AG04449 (cell line): ENCODE measurements at regions not wholly inside any gene's neighbourhood (a gene's known extent, or its start where the extent isn't known, plus 50 kb on each side); places are given as distances from the start of the nearest gene placed in this dataset.
"Not testable (repeated sequence)": the region's sequence is repeated elsewhere in the genome, so short reads cannot be mapped to it uniquely, and the experiment has no call there.

ENCODE experiments used
- CTCF ChIA-PET: fragments of 350-600 bp; formaldehyde crosslinking; extraction: SDS; loops from one replicate; lab custom pipeline; 2021; ENCODE audit warnings: antibody characterized with exemption; lab: Yijun Ruan, JAX
- POLR2A ChIA-PET: fragments of 400-600, 350-600 bp; formaldehyde crosslinking; extraction: SDS; loops from one replicate; lab custom pipeline; 2020; ENCODE audit warnings: antibody characterized with exemption, inconsistent platforms; lab: Yijun Ruan, JAX
- DNase-seq: peaks from one replicate; pipeline ENCODE4 v3.0.0-alpha.2; 2010; ENCODE audit warnings: low read depth, low spot score
- H3K4me3 ChIP-seq: 2 replicates; pipeline ENCODE4 v1.5.1; 2011; ENCODE audit warnings: low read depth, mild to moderate bottlenecking, control low read depth, low read length
- CTCF ChIP-seq: IDR thresholded peaks from one replicate; pipeline ENCODE4 v1.5.1; 2011; ENCODE audit warnings: mild to moderate bottlenecking, moderate library complexity, low read length, control low read depth, inconsistent platforms; ENCODE audit not compliant: insufficient read depth; ENCODE audit errors: missing control alignments

DNA sequence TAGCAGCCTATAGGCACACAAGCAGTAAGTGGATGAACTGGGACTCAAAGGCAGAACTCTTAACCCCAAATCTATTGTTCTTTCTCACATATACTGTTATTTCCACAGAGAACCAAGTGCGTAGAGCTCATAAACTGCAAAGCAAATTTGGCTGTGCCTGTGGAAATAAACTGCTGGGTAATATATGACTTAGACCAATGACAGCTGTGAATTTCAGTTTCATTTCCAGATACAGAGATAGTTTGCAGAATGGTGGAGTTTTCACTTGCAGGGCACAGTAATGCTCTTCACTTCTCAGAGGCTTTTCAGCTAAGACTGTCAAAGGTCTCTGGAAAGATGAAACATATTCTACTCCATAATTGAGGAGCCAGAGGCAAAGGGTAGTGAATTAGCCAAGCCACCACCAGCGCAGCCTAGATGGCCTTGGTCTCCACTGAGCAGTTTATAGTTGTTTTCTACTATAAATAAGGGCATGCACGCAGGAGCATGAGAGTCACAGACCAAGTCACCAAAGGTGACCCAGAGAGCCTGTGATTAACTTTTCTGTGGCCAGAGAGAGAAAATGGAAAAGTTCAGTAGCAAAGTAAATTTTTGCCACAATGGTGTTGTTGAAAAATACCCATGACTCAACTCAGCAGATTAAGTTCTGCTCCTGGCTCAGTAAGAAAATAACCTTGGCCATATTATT is 180.7 kb upstream of the GRM7 start:
- DNase-seq = no peak
- H3K4me3 ChIP-seq = no peak overlapping the region
- CTCF ChIA-PET = no interaction called here
- TF ChIP-seq CTCF = no peak
- POLR2A ChIA-PET = no interaction called here

DNA sequence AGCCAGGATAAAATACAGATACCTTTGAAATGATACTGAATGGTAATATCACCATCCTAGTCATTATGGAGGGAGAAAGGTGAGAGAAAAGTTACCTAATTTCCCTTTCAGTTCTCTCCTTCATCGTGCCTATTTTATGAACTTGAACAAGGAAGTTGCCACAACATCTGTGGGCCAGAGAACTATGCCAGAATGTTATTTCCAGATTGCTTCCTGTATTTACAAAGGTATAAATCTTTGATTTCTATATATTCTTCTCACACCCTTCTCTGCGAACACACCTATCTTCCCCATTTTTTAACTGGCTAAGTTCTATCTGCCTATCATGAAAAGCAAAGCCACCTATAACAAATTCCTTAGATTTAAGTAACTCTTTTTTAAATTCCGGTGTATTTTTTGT is 163.6 kb upstream of the GRM7 start:
- no peak overlapping the region for H3K4me3 ChIP-seq
- ChIA-PET CTCF (no interaction called here), POLR2A (no interaction called here)
- no peak for DNase-seq
- TF ChIP-seq CTCF = no peak

DNA sequence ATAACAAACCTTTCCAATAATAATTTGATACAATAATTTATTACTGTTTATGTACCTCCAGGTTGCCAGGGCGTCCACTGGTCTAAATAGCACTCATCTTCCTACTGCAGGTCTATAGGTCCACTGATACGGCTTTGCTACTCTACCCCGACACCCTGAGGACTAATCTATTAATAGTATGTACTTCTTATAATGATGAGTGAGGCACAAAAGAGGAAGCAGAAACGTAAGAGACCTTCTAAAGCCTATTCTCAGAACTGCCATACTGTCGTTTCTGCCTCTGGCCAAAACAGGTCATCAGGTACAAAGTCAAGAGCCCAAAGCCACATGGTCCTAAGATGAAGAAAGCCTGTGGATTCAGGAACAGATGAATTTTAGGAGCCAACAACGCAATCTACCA is 163.2 kb upstream of the GRM7 start:
- DNase-seq = no peak
- ChIA-PET POLR2A (no interaction called here), CTCF (no interaction called here)
- no peak for TF ChIP-seq CTCF
- H3K4me3 ChIP-seq = no peak overlapping the region

GRCh38 chr3:6704817-6705216 is 156.1 kb upstream of the GRM7 start:
- H3K4me3 ChIP-seq, DNase-seq, POLR2A ChIA-PET, CTCF ChIA-PET: not testable (repeated sequence)

DNA sequence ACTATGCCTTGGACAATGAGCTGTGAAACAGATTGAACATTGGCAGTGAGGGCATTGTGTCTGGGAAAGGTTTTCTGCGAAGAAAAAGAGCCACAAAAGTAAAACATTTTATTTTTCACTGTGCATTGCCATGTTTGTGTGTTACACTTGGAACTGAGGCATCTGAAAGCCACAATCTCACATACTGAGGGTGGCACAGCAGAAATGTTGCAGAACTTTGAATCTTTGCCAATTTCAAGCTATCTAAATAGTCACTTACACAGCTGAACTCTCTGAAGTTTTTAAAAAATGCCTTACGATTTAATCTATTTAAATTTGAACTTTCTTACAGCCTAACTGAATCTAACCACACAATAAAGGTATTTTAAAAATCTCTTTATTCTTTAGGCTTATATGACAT is 154.1 kb upstream of the GRM7 start:
- no peak overlapping the region for H3K4me3 ChIP-seq
- ChIA-PET POLR2A (no interaction called here), CTCF (no interaction called here)
- DNase-seq = no peak
- no peak for TF ChIP-seq CTCF

GRCh38 chr3:6709178-6709577 is 151.7 kb upstream of the GRM7 start:
- POLR2A ChIA-PET = no interaction called here
- no peak for DNase-seq
- CTCF ChIA-PET = no interaction called here
- no peak overlapping the region for H3K4me3 ChIP-seq
- TF ChIP-seq CTCF = no peak

DNA sequence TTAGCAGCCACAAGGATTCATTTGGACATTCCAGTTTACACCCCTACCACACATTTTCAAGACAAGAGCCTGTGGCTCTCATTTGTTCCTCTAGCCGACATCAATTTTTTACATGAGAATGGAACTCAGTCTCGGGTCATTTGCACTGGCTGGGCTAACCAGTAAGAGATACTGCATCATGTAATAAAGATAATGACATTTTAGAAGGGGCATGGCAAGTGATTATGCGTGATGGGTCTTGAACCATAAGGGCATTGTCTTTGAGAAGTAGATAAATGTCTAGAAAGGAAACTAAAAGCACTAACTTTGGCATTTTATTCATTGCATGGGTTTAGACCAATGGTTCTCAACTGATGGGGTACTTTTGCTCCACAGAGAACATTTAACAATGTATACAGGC is 146.0 kb upstream of the GRM7 start:
- CTCF ChIA-PET = no interaction called here
- no peak for TF ChIP-seq CTCF
- POLR2A ChIA-PET = no interaction called here
- no peak overlapping the region for H3K4me3 ChIP-seq
- DNase-seq = no peak
